ENCODE measurements at regions not wholly inside any gene's neighbourhood (a gene's known extent, or its start where the extent isn't known, plus 50 kb on each side); places are given as distances from the start of the nearest gene placed in this dataset.
"Not testable (repeated sequence)": the region's sequence is repeated elsewhere in the genome, so short reads cannot be mapped to it uniquely, and the experiment has no call there.

GRCh38 chr1:109857702-109858101 lies 52.9 kb upstream of the CSF1 start:
- DNase-seq, result not testable (repeated sequence)

DNA sequence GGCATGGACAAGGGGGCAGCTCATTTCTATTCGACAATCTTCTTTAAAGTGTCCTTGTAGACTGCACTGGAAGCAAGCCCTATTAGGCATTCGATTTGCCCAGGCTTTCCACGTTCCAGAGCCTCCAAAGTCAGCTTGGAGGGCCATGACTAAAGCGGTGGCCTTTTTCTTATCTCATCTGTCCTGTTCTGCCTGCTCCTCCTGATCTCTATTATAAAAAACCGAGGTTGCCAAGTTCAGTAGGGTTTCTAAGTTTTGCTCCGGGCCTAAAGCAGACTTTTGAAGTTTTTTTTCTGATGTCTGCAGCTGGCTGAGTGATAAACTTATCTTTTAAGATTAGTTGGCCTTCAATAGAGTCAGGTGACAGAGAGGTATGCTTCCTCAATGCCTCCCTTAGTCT lies 54.7 kb upstream of the CSF1 start:
- DNase-seq, result not testable (repeated sequence)

DNA sequence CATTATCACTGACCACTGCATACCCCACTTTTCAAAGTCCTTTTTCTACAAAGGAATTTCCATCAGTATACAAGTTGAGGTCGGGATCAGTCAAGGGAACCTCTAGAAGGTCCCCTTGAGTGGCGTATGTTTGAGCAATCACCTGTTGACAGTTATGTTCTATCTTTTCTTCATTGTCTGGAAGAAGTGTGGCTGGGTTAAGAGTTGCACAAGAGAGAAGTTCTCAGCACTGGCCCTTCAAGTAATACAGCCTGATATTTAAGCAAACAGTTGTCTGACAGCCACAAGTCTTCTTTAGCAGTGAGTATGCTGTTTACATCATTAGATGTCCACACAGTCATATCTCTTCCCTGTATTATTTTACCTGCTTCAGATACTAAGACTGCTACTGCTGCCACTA lies 56.7 kb upstream of the CSF1 start:
- DNase-seq, result not testable (repeated sequence)

DNA sequence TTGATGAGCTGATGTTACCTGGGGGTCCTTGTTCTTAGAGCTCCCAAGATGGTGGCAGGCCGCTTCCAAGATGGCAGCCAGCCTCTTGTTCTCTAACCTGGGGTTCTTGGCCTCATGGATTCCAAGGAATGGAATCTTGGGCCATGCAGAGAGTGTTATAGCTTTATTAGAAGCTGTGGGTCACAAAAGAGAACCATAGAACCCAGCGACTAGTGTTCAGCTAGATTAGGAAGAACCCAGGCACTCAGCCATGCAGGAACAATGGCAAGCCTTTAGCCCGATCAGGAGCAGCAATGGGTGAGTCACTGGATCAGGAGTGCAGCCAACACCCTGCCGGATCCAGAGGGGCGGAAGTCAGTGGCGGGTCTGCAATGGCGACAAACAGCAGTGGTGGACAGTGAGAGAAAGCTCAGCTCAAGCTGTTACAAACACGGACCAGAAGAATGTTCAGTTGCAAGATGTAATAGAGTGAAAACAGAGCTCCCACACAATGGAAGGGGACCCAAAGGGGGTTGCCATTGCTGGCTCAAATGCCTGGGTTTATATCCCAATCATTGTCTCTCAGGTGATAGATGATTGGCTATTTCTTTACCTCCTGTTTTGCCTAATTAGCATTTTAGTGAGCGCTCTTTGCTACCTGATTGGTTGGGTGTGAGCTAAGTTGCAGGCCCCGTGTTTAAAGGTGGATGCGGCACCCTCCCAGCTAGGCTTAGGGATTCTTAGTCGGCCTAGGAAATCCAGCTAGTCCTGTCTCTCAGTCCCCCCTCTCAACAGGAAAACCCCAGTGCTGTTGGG lies 58.2 kb upstream of the CSF1 start:
- DNase-seq, result not testable (repeated sequence)

DNA sequence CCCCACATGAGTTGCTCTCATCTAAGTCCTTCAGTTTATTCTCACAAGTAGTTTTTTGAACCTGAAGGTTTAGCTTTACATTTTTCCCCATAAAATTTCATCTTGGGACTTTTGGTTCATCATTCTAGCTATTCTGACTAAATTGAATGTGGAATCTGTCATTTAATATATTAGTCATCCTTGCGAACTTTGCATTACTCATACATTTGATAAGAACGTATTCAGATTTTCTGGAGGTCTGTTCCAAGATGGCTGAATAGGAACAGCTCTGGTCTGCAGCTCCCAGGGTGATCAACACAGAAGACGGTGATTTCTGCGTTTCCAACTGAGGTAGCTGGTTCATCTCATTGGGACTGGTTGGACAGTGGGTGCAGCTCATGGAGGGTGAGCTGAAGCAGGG lies 59.8 kb upstream of the CSF1 start:
- DNase-seq, result no peak

DNA sequence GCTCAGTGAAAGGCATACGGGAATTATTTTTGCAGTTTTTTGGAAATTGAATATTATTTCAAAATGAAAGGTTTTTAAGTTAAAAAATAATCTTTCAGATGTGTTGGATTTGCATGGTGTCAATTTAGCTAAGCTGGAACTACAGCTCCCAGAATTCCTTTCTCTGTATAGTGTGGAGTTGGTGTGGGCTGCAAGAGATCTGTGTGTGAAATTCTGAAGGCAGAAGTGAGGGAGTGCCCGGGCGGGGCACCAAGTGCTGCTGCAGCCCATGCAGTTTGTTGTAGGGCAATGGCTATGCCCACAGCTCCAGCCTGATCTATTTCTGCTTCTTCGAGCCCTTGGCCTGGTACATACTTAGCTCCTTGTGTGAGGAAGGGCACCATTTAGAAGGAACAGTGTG lies 60.5 kb upstream of the CSF1 start:
- DNase-seq, result no peak

- DNase-seq, result no peak
These were observed 61.0 kb upstream of the CSF1 start for GRCh38 chr1:109849655-109850054.

DNA sequence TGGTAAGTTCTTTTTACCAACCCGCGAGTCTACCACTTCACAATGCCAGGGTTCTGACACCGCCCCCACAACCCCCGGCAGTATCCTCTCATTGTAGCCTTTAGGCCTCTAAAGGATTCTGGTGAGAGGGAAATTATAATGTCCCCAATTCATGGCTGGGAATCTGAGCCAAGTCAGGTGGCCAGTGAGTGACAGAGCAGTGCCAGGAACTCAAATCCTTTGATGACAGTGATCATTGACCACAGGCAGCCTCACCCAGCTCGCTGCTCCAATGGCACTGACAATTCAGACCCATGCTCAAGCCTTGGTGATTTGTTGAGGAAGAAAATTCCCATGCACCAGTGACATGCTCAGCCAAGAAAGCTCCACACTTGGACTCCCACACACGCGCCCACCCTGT lies 63.4 kb upstream of the CSF1 start:
- DNase-seq, result no peak

GRCh38 chr1:109846846-109847245 lies 63.8 kb upstream of the CSF1 start:
- DNase-seq, result no peak

- no peak for DNase-seq
These were observed 64.5 kb upstream of the CSF1 start for GRCh38 chr1:109846162-109846561.

- no peak for DNase-seq
These were observed 65.0 kb upstream of the CSF1 start for GRCh38 chr1:109845658-109846057.

- no peak for DNase-seq
These were observed 66.0 kb upstream of the CSF1 start for GRCh38 chr1:109844609-109845008.

DNA sequence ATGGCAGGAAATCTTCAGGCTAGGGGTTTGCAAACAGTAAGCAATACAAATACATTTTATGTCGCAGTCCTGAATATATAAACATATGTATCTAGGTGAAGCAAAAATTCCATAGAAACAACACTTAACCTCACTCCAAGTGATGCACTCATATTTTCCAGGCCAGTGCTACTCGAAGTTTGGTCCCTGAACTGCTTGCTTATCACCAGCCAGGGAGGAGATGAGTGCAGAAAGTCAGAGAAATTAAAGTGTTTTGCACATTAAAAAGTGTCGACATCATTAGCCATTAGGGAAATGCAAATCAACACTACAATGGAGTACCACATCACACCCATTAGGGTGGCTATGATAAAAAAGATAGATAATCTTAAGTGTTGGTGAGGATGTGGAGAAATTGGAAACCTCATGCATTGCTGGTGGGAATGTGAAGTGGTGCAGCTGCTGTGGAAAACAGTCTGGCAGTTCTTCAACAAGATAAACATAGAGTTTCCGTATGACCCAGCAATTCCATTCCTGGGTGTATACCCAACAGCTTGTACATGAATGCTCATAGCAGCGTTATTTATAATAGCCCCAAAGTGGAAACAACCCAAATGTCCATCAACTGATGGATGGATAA lies 70.5 kb upstream of the CSF1 start:
- DNase-seq, result no peak

GRCh38 chr1:109839276-109839675 lies 71.4 kb upstream of the CSF1 start:
- not testable (repeated sequence) for DNase-seq

DNA sequence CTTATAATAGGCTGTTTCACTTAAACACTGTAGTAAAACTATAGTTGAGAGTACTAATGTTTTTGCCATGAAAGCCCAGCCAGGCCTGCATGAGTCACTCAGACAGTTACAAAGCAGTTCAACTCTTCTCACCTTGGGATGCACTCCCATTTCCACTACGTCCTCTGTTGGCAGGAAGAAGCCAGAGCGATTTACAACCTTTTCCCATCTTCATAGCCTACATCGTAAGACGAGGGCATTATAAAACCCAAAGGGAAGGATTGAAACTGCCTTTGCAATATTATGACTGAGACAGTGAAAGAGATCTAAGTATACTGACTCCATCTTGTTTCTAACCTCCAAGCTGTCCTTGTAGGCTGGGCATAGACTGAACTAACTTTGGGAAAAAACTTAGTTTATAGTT lies 71.8 kb upstream of the CSF1 start:
- DNase-seq, result no peak

DNA sequence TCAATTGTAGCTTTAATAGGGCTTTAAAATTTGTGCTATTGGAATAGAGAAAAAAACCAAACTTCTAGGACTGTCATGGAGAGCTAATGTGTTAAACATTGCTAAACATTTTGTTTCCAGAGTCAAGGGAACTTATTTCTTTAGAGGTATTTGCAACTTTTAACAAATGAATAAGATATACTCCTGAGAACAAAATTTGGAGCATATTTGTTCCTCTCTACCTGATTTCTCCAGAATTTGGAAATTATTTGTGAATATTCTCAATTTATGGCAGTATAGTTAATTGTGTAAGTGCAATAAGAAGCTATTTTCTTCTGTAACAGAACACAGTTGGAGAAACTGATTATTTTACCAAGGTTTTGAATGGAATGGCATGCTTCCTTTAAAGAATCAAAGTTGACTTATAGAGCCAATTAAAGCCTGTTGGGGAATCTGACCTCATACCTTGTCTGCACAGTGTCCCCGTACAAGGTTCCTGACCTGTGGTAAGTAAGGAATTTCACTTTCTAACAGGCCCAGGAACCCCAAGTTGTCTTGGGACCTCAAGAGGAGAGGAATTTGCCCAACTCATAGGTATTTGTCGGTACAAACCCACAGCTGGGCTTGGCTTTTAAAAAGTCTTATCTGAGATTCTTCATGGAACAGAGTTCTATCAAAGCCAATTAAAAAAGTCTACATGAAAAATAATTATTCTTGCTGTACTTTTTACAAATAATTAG lies 72.6 kb upstream of the CSF1 start:
- DNase-seq, result no peak

- not testable (repeated sequence) for DNase-seq
These were observed 71.9 kb upstream of the EPS8L3 start for GRCh38 chr1:109835645-109836044.

DNA sequence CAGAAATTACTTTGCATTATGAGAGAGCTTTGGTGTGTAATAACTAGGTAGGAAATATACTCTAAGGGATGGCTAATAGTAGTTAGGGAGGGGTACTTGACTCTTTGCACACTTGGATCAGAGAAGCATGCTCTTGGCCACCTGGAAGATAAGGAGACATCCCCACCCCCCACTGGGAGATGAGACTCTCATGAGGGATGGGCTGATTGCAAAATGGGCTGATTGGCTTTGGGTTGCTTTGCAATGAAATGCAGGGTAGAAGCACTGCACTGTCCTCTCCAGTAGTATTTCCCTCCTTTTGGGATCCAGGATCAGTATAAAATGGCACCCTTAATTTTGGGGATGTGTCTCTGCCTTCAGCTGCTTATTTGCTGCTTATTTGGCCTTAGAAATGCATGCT lies 71.2 kb upstream of the EPS8L3 start:
- no peak for DNase-seq

DNA sequence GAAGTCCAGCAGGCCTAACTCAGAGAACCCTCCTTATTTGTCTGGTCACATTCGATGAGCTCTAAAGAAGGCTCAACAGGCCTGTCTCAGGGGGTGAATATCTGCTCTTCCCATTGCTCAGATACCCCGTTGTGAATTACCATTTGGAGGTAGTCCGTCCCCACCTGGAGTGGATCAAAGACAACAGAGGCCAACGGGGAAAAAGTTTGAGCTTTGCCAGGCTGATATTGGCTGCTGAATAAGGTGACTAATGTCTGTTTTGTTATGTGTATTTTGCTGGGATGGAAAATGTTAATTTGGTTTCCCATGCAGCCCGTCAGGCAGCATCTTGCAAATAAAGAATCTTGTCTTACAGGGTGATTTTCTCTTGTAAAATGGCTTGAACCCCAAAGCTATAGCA lies 69.2 kb upstream of the EPS8L3 start:
- DNase-seq, result no peak

- DNase-seq, result no peak
These were observed 65.2 kb upstream of the EPS8L3 start for GRCh38 chr1:109828756-109829505.

GRCh38 chr1:109827986-109828385 lies 64.3 kb upstream of the EPS8L3 start:
- DNase-seq, result no peak

DNA sequence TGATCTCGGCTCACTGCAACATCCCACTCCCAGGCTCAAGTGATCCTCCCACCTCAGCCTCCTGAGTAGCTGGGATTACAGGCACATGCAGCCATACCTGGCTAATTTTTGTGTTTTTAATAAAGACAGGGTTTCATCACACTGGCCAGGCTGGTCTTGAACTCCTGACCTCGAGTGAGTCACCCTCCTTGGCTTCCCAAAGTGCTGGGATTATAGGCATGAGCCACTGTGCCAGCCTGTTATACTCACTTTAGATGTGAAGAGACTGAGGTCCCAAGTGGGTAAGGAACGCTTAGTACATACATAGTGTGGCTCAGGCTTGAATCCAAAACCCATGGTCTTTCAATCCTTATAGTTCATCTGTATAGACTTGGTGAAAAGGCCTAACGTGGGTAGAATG lies 63.7 kb upstream of the EPS8L3 start:
- no peak for DNase-seq

- DNase-seq, result no peak
These were observed 63.2 kb upstream of the EPS8L3 start for GRCh38 chr1:109826930-109827349.

Measured in NCI-H774 (cell line).